HL-60 (cell line): ENCODE measurements at regions not wholly inside any gene's neighbourhood (a gene's known extent, or its start where the extent isn't known, plus 50 kb on each side); places are given as distances from the start of the nearest gene placed in this dataset.
"Not testable (repeated sequence)": the region's sequence is repeated elsewhere in the genome, so short reads cannot be mapped to it uniquely, and the experiment has no call there.

ENCODE experiments used
- DNase-seq, 2 experiments: peaks; one replicate each; pipeline ENCODE4 v3.0.0-alpha.2; 2010 to 2020; ENCODE audit warnings: low read depth in 1 of 2, low spot score in 1 of 2
- H3K27ac ChIP-seq: fragments of 250-450 bp; sonication (Bioruptor Pico); replicated peaks from 2 replicates; pipeline ENCODE4 v1.5.1; 2020; ENCODE audit warnings: mild to moderate bottlenecking, moderate library complexity
- H3K27me3 ChIP-seq: fragments of 250-450 bp; sonication (Bioruptor Pico); 2 replicates; pipeline ENCODE4 v1.5.1; 2021; ENCODE audit warnings: mild to moderate bottlenecking, moderate library complexity; ENCODE audit not compliant: insufficient read depth, poor library complexity, severe bottlenecking
- H3K4me3 ChIP-seq: replicated peaks from 2 replicates; pipeline ENCODE4 v1.5.1; 2011; ENCODE audit warnings: mild to moderate bottlenecking, control low read depth, low read length; ENCODE audit not compliant: insufficient read depth
- CTCF ChIP-seq: IDR thresholded peaks from one replicate; pipeline ENCODE4 v1.5.1; 2011; ENCODE audit warnings: low read length, control low read depth, inconsistent platforms; ENCODE audit not compliant: insufficient read depth
- GABPA ChIP-seq: IDR thresholded peaks from 2 replicates; pipeline ENCODE4 v1.6.1; 2012; ENCODE audit warnings: low read depth
- POLR2AphosphoS5 ChIP-seq: IDR thresholded peaks from 2 replicates; pipeline ENCODE4 v1.6.1; 2012; ENCODE audit warnings: low read depth
- REST ChIP-seq: IDR thresholded peaks from 2 replicates; pipeline ENCODE4 v1.6.1; 2012; ENCODE audit warnings: low read depth; ENCODE audit not compliant: insufficient replicate concordance
- SPI1 ChIP-seq: IDR thresholded peaks from 2 replicates; pipeline ENCODE4 v1.6.1; 2012; ENCODE audit warnings: low read depth, mild to moderate bottlenecking, borderline replicate concordance

- H3K4me3 ChIP-seq: no peak overlapping the region
- no peak for DNase-seq
- TF ChIP-seq GABPA: no peak
- no peak for TF ChIP-seq SPI1
- no peak for TF ChIP-seq CTCF
- no peak for TF ChIP-seq REST
- TF ChIP-seq POLR2AphosphoS5: no peak
Measured at GRCh38 chr10:43842072-43842471, 193.4 kb upstream of the ZNF32 start.

GRCh38 chr10:43839973-43840372, 191.3 kb upstream of the ZNF32 start:
- TF ChIP-seq GABPA (no peak), POLR2AphosphoS5 (no peak), SPI1 (no peak), CTCF (no peak), REST (no peak)
- no peak for DNase-seq
- Histone ChIP-seq H3K4me3 (no peak overlapping the region), H3K27ac (no peak overlapping the region), H3K27me3 (no peaks in the 10 kb centered on the region)

More at GRCh38 chr10:43842072-43842471, 193.4 kb upstream of the ZNF32 start:
- H3K27me3 ChIP-seq: no peaks in the 10 kb centered on the region
- no peak overlapping the region for H3K27ac ChIP-seq

GRCh38 chr10:43834751-43835150, 186.1 kb upstream of the ZNF32 start:
- H3K27me3 ChIP-seq, H3K4me3 ChIP-seq, H3K27ac ChIP-seq, DNase-seq: not testable (repeated sequence)

GRCh38 chr10:43827853-43828252, 179.2 kb upstream of the ZNF32 start:
- H3K27me3 ChIP-seq: no peaks in the 10 kb centered on the region
- H3K4me3 ChIP-seq: no peak overlapping the region
- no peak overlapping the region for H3K27ac ChIP-seq
- no peak for TF ChIP-seq SPI1
- no peak for TF ChIP-seq POLR2AphosphoS5
- no peak for TF ChIP-seq GABPA
- TF ChIP-seq CTCF: no peak
- TF ChIP-seq REST: no peak
- DNase-seq: no peak
